NB4 (cell line): ENCODE measurements at regions not wholly inside any gene's neighbourhood (a gene's known extent, or its start where the extent isn't known, plus 50 kb on each side); places are given as distances from the start of the nearest gene placed in this dataset.

ENCODE experiments used
- DNase-seq: peaks from one replicate; pipeline ENCODE4 v3.0.0; 2010; ENCODE audit warnings: low read depth
- H3K4me3 ChIP-seq: one replicate; pipeline ENCODE4 v1.5.1; 2011; ENCODE audit warnings: mild to moderate bottlenecking, low read depth, low read length, moderate library complexity
- CTCF ChIP-seq: IDR thresholded peaks from one replicate; pipeline ENCODE4 v1.5.1; 2012; ENCODE audit warnings: low read depth, low read length
- MAX ChIP-seq: IDR thresholded peaks from 2 replicates; pipeline ENCODE4 v1.6.1; 2011; ENCODE audit warnings: low read depth, low read length
- MYC ChIP-seq: IDR thresholded peaks from 2 replicates; pipeline ENCODE4 v1.6.1; 2011; ENCODE audit warnings: low read depth, low read length
- POLR2A ChIP-seq: IDR thresholded peaks from 2 replicates; pipeline ENCODE4 v1.6.1; 2011; ENCODE audit warnings: mild to moderate bottlenecking; ENCODE audit not compliant: insufficient read length; ENCODE audit errors: extremely low read depth

- TF ChIP-seq POLR2A, result no peak
- TF ChIP-seq MYC, result no peak
- no peak for TF ChIP-seq CTCF
- no peak for TF ChIP-seq MAX
These were observed 105.6 kb upstream of the LRRN1 start for GRCh38 chr3:3693593-3693992.

GRCh38 chr3:3689601-3690375, 109.4 kb upstream of the LRRN1 start:
- H3K4me3 ChIP-seq, result no peak overlapping the region
- DNase-seq, result no peak
- TF ChIP-seq CTCF (no peak), MAX (no peak), MYC (no peak), POLR2A (no peak)

More at GRCh38 chr3:3693593-3693992, 105.6 kb upstream of the LRRN1 start:
- H3K4me3 ChIP-seq, result no peak overlapping the region
- DNase-seq, result no peak

DNA sequence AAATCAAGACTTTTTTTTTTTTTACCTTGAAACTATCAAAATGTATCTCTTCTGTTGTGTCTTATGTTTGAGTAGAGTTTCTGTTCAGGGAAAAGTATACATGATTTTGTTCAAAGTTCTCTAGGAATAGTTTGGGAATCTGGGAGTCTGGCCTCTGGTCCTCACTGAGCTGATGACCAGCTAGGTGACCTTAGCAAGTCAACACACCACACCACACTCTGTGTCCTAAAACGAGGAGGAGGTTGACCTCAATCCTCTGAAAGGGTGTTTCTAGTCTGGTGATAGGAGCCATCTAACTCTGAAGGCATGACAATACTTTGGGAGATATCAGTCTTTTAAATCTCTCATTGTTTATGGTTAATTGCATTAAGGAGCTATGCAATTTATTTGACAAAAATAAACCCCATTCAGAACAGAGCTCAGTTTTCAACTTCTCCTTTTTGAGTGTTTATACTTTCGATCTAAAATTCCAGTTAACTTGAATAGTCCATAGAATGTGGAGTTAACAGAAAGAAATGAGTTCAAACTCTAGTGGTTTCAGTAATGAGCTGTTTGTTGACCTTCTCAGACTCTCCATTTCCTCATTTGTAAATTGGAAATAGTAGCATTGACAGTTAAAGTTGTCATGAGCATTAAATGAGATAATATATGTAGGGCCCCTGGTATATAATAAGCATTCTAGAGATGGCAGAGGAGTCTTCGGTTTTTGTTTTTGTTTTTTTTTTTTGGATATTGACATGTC, 112.2 kb upstream of the LRRN1 start:
- no peak overlapping the region for H3K4me3 ChIP-seq
- no peak for DNase-seq
- no peak for TF ChIP-seq MAX
- no peak for TF ChIP-seq CTCF
- no peak for TF ChIP-seq MYC
- TF ChIP-seq POLR2A, result no peak

- TF ChIP-seq MAX (no peak), MYC (no peak)
- DNase-seq, result no peak
- no peak overlapping the region for H3K4me3 ChIP-seq
These were observed 113.5 kb upstream of the LRRN1 start for GRCh38 chr3:3685721-3686120.

- TF ChIP-seq MAX (no peak), POLR2A (no peak), MYC (no peak), CTCF (no peak)
- DNase-seq, result no peak
- H3K4me3 ChIP-seq, result no peak overlapping the region
These were observed 116.0 kb upstream of the LRRN1 start for GRCh38 chr3:3683261-3683660.

GRCh38 chr3:3675801-3676200, 123.4 kb upstream of the LRRN1 start:
- TF ChIP-seq CTCF (no peak), POLR2A (no peak), MYC (no peak), MAX (no peak)
- no peak overlapping the region for H3K4me3 ChIP-seq
- no peak for DNase-seq
